Mesodermal cell (in vitro differentiated cells): ENCODE measurements at regions not wholly inside any gene's neighbourhood (a gene's known extent, or its start where the extent isn't known, plus 50 kb on each side); places are given as distances from the start of the nearest gene placed in this dataset.

Experiments used
- H3K27ac ChIP-seq: 2 replicates; pipeline ENCODE4 v1.7.0; 2013; ENCODE audit warnings: mild to moderate bottlenecking, low read depth, low read length, moderate library complexity; ENCODE audit not compliant: severe bottlenecking
- H3K36me3 ChIP-seq: 2 replicates; pipeline ENCODE4 v1.7.1; 2013; ENCODE audit warnings: mild to moderate bottlenecking, low read length, moderate library complexity; ENCODE audit not compliant: control insufficient read depth, insufficient read depth
- H3K4me1 ChIP-seq: one replicate; pipeline ENCODE4 v1.7.1; 2013; ENCODE audit warnings: mild to moderate bottlenecking, low read length; ENCODE audit not compliant: insufficient read depth, control insufficient read depth, poor library complexity, severe bottlenecking
- H3K4me3 ChIP-seq: 2 replicates; pipeline ENCODE4 v1.7.0; 2013; ENCODE audit warnings: low read length, control low read depth, mild to moderate bottlenecking; ENCODE audit not compliant: insufficient read depth, poor library complexity, severe bottlenecking; ENCODE audit errors: extremely low read depth
- H3K9me3 ChIP-seq: 2 replicates; pipeline ENCODE4 v1.7.1; 2013; ENCODE audit warnings: mild to moderate bottlenecking, low read length, moderate library complexity; ENCODE audit not compliant: control insufficient read depth
- WGBS, 2 experiments: methylation state at CpG; one replicate each; pipeline ENCODE4 v1.1.5; 2013; ENCODE audit warnings: missing lambda C conversion rate in 2 of 2; ENCODE audit not compliant: insufficient coverage in 2 of 2; 5-methylcytosine and 5-hydroxymethylcytosine counted together

DNA sequence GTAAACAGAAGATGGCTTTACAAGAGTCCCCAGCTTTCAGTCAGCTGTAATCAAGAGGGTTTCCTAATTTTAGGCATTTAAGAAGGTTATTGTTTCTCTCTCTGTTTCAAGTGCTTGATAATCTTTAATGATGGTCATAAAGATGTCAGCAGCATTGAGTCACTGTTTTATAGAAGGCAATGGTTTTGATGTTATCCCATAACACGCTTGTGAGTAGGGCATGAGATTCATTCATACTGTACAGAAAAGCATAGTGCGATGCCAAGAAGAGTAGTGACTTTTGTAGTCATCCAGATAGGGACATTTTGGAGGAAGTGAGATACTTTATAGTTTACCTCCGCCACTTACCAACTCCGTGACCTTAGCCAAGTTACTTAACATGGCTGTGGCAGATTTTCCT, 364.2 kb upstream of the SLC10A2 start:
- H3K36me3 ChIP-seq, result no peaks in the 10 kb centered on the region
- 86 to 96% methylated on average over 1 to 2 of the region's 4 CpGs for WGBS, 2 experiments

DNA sequence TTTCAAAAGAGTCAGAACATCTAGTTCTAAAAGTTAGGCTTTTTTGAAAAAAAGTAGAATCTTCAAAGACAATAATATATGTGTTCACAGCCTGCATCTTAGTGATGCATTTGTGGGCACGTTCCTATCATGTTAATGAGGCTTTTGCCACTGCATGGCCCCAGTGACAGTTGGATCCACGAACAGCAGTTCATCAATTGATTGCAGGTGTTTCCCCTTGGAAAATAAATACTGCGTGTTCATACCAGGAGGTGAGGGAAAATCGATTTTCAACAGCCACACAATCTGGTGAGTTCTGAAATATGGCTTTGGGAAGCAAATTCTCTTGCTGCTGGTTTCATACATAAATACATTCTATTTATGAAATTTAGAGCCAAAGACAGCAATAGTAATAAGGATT, 343.8 kb upstream of the SLC10A2 start:
- WGBS, 2 experiments, result 83 to 100% methylated on average over 1 to 2 of the region's 4 CpGs
- Histone ChIP-seq H3K4me3 (no peak overlapping the region), H3K4me1 (no peaks in the 10 kb centered on the region), H3K36me3 (no peaks in the 10 kb centered on the region), H3K9me3 (no peaks in the 10 kb centered on the region), H3K27ac (no peak overlapping the region)

More for the DNA sequence above, 364.2 kb upstream of the SLC10A2 start:
- Histone ChIP-seq H3K4me3 (no peak overlapping the region), H3K4me1 (no peaks in the 10 kb centered on the region), H3K27ac (no peak overlapping the region), H3K9me3 (peaks cover 4% of the 10 kb centered on the region)

DNA sequence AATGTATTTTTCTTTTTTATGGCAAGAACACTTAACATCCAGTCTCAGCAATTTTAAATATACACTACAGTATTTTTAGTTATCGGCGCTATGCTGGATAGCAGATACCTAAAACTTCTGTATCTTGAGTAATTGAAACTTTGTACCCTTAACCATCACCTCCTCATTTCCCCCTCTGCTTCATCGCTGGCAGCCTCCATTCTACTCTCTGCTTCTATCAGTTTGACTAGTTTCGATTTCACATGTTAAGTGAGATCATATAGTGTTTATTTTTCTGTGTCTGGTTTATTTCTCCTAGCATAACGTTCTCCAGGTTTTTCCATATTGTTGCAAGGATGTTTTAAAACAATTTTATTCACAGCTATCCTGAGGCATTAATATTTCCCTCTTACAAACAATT, 340.8 kb upstream of the SLC10A2 start:
- WGBS, 2 experiments, result 100% methylated on average over 2 of the region's 5 CpGs
- Histone ChIP-seq H3K9me3 (no peaks in the 10 kb centered on the region), H3K4me3 (no peak overlapping the region), H3K27ac (no peak overlapping the region), H3K4me1 (no peaks in the 10 kb centered on the region), H3K36me3 (no peaks in the 10 kb centered on the region)

DNA sequence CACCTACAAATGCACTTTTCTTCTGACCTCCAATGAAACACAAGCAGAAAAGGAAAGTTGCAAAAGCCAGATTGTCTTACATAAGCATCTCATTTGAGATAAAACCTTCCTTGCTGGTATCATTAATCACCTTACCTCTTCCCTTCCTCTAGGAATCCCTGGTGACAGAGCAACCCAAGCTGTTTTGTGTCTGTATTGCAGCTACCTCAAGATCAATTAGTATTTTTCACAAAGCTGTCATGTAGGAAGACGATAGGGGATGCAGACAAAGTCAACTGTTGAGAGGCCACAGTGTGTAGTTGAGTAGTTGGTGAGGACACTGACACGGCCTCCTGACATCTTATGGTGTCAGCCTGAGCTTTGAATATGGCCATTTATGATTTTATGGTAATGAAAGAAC, 339.1 kb upstream of the SLC10A2 start:
- H3K27ac ChIP-seq, result no peak overlapping the region
- no peaks in the 10 kb centered on the region for H3K4me1 ChIP-seq
- no peaks in the 10 kb centered on the region for H3K36me3 ChIP-seq
- no peak overlapping the region for H3K4me3 ChIP-seq
- 88 to 90% methylated on average over 1 of the region's 2 CpGs for WGBS, 2 experiments
- no peaks in the 10 kb centered on the region for H3K9me3 ChIP-seq

DNA sequence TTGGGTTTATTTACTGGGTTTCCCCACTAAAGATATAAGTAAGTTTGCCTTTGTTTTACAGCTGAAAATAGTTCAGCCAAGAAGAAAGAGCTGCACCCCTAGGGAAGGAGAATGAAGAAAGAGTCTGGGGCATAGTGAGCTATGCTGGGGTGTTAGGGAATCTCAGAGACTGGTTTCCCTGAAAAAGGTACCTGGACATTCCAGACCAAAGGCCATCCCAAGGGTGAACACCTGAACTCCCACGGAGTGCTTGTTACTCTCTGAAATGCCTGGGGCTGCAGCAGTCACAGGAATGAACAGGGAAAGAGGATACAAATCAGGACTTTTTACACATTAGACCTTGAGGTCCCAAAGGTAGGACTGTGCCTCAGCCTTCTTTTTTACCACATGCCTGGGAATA, 337.6 kb upstream of the SLC10A2 start:
- no peaks in the 10 kb centered on the region for H3K4me1 ChIP-seq
- H3K9me3 ChIP-seq, result no peaks in the 10 kb centered on the region
- H3K4me3 ChIP-seq, result no peak overlapping the region
- H3K27ac ChIP-seq, result no peak overlapping the region
- 50 to 67% methylated on average over 1 of the region's 1 CpG for WGBS, 2 experiments
- H3K36me3 ChIP-seq, result no peaks in the 10 kb centered on the region

DNA sequence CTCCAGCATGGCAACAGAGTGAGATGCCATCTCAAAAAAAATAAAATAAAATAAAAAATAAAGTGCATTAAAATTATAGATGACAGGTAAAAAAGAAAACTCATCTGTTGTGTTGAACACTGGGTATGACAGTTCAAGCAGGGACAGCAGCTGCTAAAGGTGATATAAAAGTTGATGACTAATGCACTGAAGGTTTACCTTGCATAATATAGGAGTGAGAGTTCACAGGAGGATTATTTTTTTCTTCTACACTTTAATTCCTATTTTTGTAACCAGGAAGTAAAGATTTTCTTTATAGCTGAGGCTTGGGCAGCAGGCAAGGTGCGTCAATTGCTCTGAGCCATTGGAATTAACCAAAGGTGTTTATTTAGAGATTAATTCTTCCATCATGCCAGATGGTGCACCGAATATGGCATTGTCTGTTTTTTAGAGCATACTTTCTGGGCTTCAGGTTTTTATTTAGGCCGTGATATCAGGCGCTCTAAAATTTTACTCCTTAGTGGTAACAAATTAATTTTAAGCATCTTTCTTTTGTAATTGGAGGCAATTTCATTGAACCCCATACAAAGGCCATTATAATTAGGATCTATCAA, 337.0 kb upstream of the SLC10A2 start:
- no CpG with 5 or more reads among the region's 4 CpGs for WGBS, 2 experiments
- no peaks in the 10 kb centered on the region for H3K4me1 ChIP-seq
- no peak overlapping the region for H3K4me3 ChIP-seq
- H3K9me3 ChIP-seq, result no peaks in the 10 kb centered on the region
- no peaks in the 10 kb centered on the region for H3K36me3 ChIP-seq
- H3K27ac ChIP-seq, result no peak overlapping the region

DNA sequence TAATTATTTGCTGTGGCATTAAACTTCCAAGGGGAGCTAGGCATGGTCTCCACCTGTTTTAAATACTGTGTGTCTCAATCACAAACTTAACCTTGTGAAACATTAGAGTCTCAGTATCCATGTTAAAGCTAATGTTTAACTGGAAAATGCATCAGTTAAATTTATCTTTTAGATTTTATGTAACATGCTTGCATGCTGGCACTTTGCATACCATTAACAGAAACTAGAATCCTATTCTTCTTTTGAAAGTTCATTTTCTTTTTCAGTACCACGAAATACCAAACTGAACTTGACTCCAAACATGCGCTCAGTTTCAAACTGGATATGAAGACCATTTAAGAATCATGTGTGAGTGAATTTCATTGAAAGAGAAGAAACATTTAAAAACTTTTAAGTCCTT, 328.9 kb upstream of the SLC10A2 start:
- H3K27ac ChIP-seq, result no peak overlapping the region
- H3K9me3 ChIP-seq, result no peaks in the 10 kb centered on the region
- H3K36me3 ChIP-seq, result no peaks in the 10 kb centered on the region
- WGBS, 2 experiments, result no CpG with 5 or more reads among the region's 2 CpGs
- no peak overlapping the region for H3K4me3 ChIP-seq
- H3K4me1 ChIP-seq, result no peaks in the 10 kb centered on the region

DNA sequence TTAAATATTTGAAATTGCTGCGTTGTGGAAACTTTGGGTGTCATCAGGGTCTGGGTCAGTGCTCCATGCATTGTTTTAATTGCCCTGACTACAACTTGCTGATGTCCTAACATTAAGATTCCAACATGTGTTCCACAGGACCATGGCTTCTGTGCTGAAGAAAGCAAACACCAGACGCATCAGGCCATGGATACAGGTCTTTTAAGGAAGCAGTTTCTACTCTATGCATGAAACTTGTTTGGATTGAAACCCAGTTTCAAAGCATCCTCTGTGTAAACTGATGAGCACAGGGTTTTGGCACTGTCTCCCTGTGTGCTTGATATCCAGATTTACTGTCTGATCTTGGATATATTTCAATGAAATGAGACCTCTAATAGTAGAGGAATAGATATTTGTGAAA, 328.4 kb upstream of the SLC10A2 start:
- no peak overlapping the region for H3K27ac ChIP-seq
- H3K36me3 ChIP-seq, result no peaks in the 10 kb centered on the region
- H3K4me1 ChIP-seq, result no peaks in the 10 kb centered on the region
- no peak overlapping the region for H3K4me3 ChIP-seq
- H3K9me3 ChIP-seq, result no peaks in the 10 kb centered on the region
- WGBS, 2 experiments, result 88 to 100% methylated on average over 1 to 2 of the region's 2 CpGs

DNA sequence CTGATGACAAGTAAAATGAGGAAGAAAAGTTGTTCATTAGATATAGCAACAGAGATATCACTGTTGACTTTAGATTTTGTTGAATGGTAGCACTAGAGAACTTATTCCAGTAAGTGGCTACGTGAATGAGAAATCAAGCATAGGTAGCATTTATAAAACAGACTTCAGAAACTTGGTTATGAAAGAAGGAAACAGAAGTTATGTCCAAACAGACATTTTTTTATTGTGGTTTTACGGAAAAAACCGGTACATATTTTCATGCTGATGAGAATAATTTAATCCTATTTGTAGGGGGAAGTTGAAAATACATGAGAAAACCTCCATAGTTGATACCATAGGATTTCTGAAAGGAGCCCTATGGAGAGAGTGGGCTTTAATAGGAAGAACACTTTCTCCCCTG, 325.7 kb upstream of the SLC10A2 start:
- H3K9me3 ChIP-seq, result no peaks in the 10 kb centered on the region
- H3K4me1 ChIP-seq, result no peaks in the 10 kb centered on the region
- no peaks in the 10 kb centered on the region for H3K36me3 ChIP-seq
- 86 to 100% methylated on average over 1 to 2 of the region's 3 CpGs for WGBS, 2 experiments
- no peak overlapping the region for H3K4me3 ChIP-seq
- no peak overlapping the region for H3K27ac ChIP-seq

DNA sequence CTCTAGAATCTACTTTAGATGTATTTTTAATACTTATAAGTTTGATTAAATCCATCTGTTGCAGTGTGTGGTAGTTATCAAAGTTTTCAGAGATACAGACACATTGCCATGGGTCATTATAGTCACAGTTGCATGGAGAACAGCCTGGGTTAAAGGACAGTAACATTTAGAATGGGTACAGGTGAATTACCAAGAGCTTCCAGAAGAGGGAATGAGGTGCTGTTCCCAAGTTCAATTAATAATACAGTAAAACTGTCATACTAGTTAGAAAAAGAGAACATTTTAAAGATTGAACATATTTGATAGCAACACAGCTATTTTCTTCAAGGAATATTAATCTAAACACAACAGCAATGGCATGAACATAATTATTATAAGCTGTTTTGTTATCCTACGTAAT, 322.6 kb upstream of the SLC10A2 start:
- Histone ChIP-seq H3K9me3 (no peaks in the 10 kb centered on the region), H3K36me3 (no peaks in the 10 kb centered on the region), H3K4me1 (no peaks in the 10 kb centered on the region), H3K27ac (no peak overlapping the region), H3K4me3 (no peak overlapping the region)
- WGBS, 2 experiments, result no CpG with 5 or more reads among the region's 1 CpG

DNA sequence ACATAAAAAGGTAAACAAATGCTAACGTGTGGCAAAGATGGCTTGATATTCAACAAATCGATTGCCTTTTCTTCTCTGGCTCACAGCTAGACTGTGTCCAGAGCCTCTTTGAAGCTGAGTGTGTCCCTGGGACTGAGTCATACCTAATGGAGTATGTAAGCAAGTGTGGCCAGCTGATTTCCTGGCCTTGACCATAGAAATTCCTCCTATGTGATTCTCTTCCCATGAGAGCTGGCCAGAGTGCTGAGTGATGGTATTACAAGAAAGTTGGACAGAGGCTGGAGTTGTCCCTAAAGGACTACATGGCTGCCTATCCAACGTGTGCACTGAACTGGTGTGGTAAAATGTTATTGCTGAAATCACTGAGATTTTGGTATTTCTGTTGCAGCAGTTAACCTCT, 320.1 kb upstream of the SLC10A2 start:
- H3K4me3 ChIP-seq, result no peak overlapping the region
- H3K4me1 ChIP-seq, result no peaks in the 10 kb centered on the region
- H3K36me3 ChIP-seq, result no peaks in the 10 kb centered on the region
- H3K27ac ChIP-seq, result no peak overlapping the region
- H3K9me3 ChIP-seq, result no peaks in the 10 kb centered on the region
- 60 to 89% methylated on average over 1 of the region's 3 CpGs for WGBS, 2 experiments
